SK-N-SH treated with all-trans-retinoic acid at 6 μM for 48 hours (cell line): ENCODE measurements at regions not wholly inside any gene's neighbourhood (a gene's known extent, or its start where the extent isn't known, plus 50 kb on each side); places are given as distances from the start of the nearest gene placed in this dataset.

Experiments used
- ATAC-seq: fragments of 200-7000 bp; cut with Tn5 transposase; 3 replicates; pipeline ENCODE4 v1.9.1; 2020; ENCODE audit warnings: mild to moderate bottlenecking, moderate library complexity
- ARNTL ChIP-seq: fragments of 450-650 bp; formaldehyde crosslinking; IDR thresholded peaks from 2 replicates; pipeline ENCODE4 v1.5.0; 2020; ENCODE audit warnings: low read depth, mild to moderate bottlenecking, moderate library complexity, borderline replicate concordance
- BACH2 ChIP-seq: fragments of 250-450 bp; sonication (Bioruptor Pico); IDR thresholded peaks from 2 replicates; pipeline ENCODE4 v1.9.0; 2021; ENCODE audit warnings: mild to moderate bottlenecking, borderline replicate concordance
- CSDC2 ChIP-seq: fragments of 250-450 bp; sonication (Bioruptor Pico); IDR thresholded peaks from 2 replicates; pipeline ENCODE4 v1.5.0; 2020; ENCODE audit warnings: mild to moderate bottlenecking, moderate library complexity
- CSRNP3 ChIP-seq: fragments of 250-450 bp; sonication (Bioruptor Pico); IDR thresholded peaks from 2 replicates; pipeline ENCODE4 v1.5.1; 2021; ENCODE audit warnings: mild to moderate bottlenecking, moderate library complexity
- GLIS3 ChIP-seq: fragments of 250-450 bp; sonication (Bioruptor Pico); IDR thresholded peaks from 2 replicates; pipeline ENCODE4 v1.5.0; 2020; ENCODE audit warnings: mild to moderate bottlenecking, moderate library complexity
- ISL1 ChIP-seq: fragments of 250-450 bp; sonication (Bioruptor Pico); IDR thresholded peaks from 2 replicates; pipeline ENCODE4 v2.1.2; 2022; ENCODE audit warnings: mild to moderate bottlenecking, moderate library complexity
- OSR1 ChIP-seq: fragments of 250-450 bp; sonication (Bioruptor Pico); IDR thresholded peaks from 2 replicates; pipeline ENCODE4 v1.8.0; 2022; ENCODE audit warnings: moderate library complexity, mild to moderate bottlenecking, inconsistent platforms
- POU6F1 ChIP-seq: fragments of 250-450 bp; sonication (Bioruptor Pico); IDR thresholded peaks from 2 replicates; pipeline ENCODE4 v1.8.0; 2021; ENCODE audit warnings: low read depth, mild to moderate bottlenecking, moderate library complexity, borderline replicate concordance
- PPARA ChIP-seq: fragments of 250-450 bp; sonication (Bioruptor Pico); IDR thresholded peaks from 2 replicates; pipeline ENCODE4 v1.5.0; 2020; ENCODE audit warnings: mild to moderate bottlenecking, borderline replicate concordance
- RARB ChIP-seq: fragments of 250-450 bp; sonication (Bioruptor Pico); IDR thresholded peaks from 2 replicates; pipeline ENCODE4 v1.8.0; 2021; ENCODE audit warnings: mild to moderate bottlenecking, moderate library complexity
- SNAI2 ChIP-seq: fragments of 250-450 bp; sonication (Bioruptor Pico); IDR thresholded peaks from 2 replicates; pipeline ENCODE4 v1.5.0; 2020; ENCODE audit warnings: mild to moderate bottlenecking, moderate library complexity
- TOX ChIP-seq: fragments of 250-450 bp; sonication (Bioruptor Pico); IDR thresholded peaks from 2 replicates; pipeline ENCODE4 v1.8.0; 2021; ENCODE audit warnings: mild to moderate bottlenecking, moderate library complexity, borderline replicate concordance
- ZC3H10 ChIP-seq: fragments of 250-450 bp; sonication (Bioruptor Pico); IDR thresholded peaks from 2 replicates; pipeline ENCODE4 v1.5.1; 2021; ENCODE audit warnings: mild to moderate bottlenecking, moderate library complexity
- ZFP3 ChIP-seq: fragments of 250-450 bp; sonication (Bioruptor Pico); IDR thresholded peaks from 2 replicates; pipeline ENCODE4 v1.5.0; 2020; ENCODE audit warnings: mild to moderate bottlenecking, moderate library complexity
- ZFP30 ChIP-seq: fragments of 450-650 bp; formaldehyde crosslinking; IDR thresholded peaks from 2 replicates; pipeline ENCODE4 v1.5.0; 2022; ENCODE audit warnings: mild to moderate bottlenecking, moderate library complexity
- ZNF565 ChIP-seq: fragments of 450-650 bp; formaldehyde crosslinking; conservative IDR thresholded peaks from 2 replicates; pipeline ENCODE4 v1.5.0; 2020; ENCODE audit warnings: low read depth, mild to moderate bottlenecking, moderate library complexity
- ZNF8 ChIP-seq: fragments of 450-650 bp; formaldehyde crosslinking; IDR thresholded peaks from 2 replicates; pipeline ENCODE4 v1.5.0; 2020; ENCODE audit warnings: mild to moderate bottlenecking, moderate library complexity
- TF ChIP-seq, protein P1 (sequence below): fragments of 250-450 bp; sonication (Bioruptor Pico); IDR thresholded peaks from 2 replicates; pipeline ENCODE4 v1.5.0; 2020; ENCODE audit warnings: mild to moderate bottlenecking, moderate library complexity

- TF ChIP-seq ZC3H10 (CRISPR knock-in tag) = no peak
- no peak for TF ChIP-seq POU6F1 (CRISPR knock-in tag)
- no peak for TF ChIP-seq ZNF8 (CRISPR knock-in tag)
- TF ChIP-seq BACH2 (CRISPR knock-in tag) = no peak
- no peak for TF ChIP-seq SNAI2 (CRISPR knock-in tag)
- no peak for TF ChIP-seq RARB
Observed at GRCh38 chr12:24360907-24361306, 411.4 kb upstream of the SOX5 start.

DNA sequence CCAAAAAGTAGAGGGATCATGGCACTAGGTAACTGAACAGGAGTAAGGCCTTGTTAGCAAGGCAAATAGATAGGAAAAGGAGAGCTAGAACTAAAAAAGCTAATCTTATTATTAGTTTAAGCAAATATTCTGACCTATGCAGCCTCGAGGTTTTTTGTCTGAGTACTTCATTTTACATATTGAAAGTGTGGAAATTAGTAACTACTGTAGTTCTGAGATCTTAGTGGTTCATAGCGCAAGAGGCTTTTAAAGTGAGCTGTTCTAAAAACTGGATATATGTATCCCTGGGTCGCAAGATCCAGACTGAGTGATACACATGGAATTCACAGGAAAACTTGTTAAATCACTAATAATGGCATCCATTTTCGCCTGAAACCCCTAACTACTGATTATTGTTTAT is 411.0 kb upstream of the SOX5 start:
- TF ChIP-seq ZFP30 (CRISPR knock-in tag) = no peak
- ATAC-seq = no peak

More at GRCh38 chr12:24360907-24361306, 411.4 kb upstream of the SOX5 start:
- no peak for ATAC-seq

GRCh38 chr12:24360057-24360456 is 410.6 kb upstream of the SOX5 start:
- TF ChIP-seq CSDC2 (CRISPR knock-in tag) (no peak), ZFP3 (CRISPR knock-in tag) (no peak), RARB (no peak), TOX (no peak), ISL1 (CRISPR knock-in tag) (no peak), ZNF565 (CRISPR knock-in tag) (no peak), ARNTL (CRISPR knock-in tag) (no peak), BACH2 (CRISPR knock-in tag) (no peak)
- TF ChIP-seq, protein P1, sequence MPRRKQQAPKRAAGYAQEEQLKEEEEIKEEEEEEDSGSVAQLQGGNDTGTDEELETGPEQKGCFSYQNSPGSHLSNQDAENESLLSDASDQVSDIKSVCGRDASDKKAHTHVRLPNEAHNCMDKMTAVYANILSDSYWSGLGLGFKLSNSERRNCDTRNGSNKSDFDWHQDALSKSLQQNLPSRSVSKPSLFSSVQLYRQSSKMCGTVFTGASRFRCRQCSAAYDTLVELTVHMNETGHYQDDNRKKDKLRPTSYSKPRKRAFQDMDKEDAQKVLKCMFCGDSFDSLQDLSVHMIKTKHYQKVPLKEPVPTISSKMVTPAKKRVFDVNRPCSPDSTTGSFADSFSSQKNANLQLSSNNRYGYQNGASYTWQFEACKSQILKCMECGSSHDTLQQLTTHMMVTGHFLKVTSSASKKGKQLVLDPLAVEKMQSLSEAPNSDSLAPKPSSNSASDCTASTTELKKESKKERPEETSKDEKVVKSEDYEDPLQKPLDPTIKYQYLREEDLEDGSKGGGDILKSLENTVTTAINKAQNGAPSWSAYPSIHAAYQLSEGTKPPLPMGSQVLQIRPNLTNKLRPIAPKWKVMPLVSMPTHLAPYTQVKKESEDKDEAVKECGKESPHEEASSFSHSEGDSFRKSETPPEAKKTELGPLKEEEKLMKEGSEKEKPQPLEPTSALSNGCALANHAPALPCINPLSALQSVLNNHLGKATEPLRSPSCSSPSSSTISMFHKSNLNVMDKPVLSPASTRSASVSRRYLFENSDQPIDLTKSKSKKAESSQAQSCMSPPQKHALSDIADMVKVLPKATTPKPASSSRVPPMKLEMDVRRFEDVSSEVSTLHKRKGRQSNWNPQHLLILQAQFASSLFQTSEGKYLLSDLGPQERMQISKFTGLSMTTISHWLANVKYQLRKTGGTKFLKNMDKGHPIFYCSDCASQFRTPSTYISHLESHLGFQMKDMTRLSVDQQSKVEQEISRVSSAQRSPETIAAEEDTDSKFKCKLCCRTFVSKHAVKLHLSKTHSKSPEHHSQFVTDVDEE (CRISPR knock-in tag) = no peak
- ATAC-seq = no peak

DNA sequence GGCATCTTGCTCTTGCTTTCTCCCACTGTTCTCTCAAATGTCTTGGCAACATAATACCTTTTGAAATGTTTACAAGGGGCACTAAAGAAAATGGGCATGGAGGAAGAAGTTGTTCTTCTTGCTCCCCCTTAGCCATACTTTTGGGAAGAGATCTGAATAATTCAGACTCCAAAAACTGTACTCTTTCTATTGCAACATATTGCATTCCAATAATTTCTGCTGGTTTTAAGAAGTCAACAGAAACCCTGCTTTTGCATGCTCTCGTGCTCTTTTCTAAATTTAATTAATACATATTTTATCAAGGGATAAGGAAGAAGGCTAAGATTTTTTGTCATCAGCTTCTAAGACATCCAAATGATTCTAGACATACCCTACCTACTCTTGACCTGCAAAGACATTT is 409.9 kb upstream of the SOX5 start:
- ATAC-seq = no peak
- TF ChIP-seq CSDC2 (CRISPR knock-in tag) (no peak), ZNF565 (CRISPR knock-in tag) (no peak), GLIS3 (CRISPR knock-in tag) (no peak), SNAI2 (CRISPR knock-in tag) (no peak), ZC3H10 (CRISPR knock-in tag) (no peak), POU6F1 (CRISPR knock-in tag) (no peak), ARNTL (CRISPR knock-in tag) (no peak), ISL1 (CRISPR knock-in tag) (no peak), OSR1 (CRISPR knock-in tag) (no peak), CSRNP3 (CRISPR knock-in tag) (no peak)
- TF ChIP-seq, all 23 proteins: peak for 0

DNA sequence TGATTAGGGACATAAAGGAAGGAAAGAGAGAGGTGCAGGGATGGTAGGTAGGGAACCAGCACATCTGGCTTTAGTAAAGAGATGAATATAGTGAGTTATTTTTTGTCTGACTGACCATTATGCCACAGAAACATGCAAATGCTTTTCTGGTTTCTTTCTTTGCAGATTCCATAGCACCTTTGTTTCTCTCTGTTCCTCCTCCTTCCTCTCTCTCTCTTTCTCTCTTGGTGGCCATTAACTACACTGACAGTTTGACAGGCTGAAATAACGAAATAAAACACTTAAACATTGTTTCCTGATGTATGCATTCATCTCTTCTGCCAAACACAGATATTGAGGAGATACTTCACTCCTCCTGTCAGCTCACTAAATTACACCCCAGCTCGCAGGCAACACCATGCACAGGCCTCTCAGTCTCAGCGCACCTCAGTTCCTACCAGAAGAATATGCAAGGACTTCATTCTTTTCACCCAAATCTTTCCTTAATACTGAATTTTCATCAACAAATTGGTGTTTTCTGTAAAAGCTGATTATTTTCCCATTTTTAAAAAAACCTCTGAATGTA is 406.9 kb upstream of the SOX5 start:
- no peak for ATAC-seq
- TF ChIP-seq CSRNP3 (CRISPR knock-in tag) (no peak), RARB (no peak), GLIS3 (CRISPR knock-in tag) (no peak), PPARA (no peak), ZC3H10 (CRISPR knock-in tag) (no peak), ZNF8 (CRISPR knock-in tag) (no peak), ZFP3 (CRISPR knock-in tag) (no peak)
- TF ChIP-seq, protein P1 (CRISPR knock-in tag) = no peak
